ENCODE measurements at regions not wholly inside any gene's neighbourhood (a gene's known extent, or its start where the extent isn't known, plus 50 kb on each side); places are given as distances from the start of the nearest gene placed in this dataset.

DNA sequence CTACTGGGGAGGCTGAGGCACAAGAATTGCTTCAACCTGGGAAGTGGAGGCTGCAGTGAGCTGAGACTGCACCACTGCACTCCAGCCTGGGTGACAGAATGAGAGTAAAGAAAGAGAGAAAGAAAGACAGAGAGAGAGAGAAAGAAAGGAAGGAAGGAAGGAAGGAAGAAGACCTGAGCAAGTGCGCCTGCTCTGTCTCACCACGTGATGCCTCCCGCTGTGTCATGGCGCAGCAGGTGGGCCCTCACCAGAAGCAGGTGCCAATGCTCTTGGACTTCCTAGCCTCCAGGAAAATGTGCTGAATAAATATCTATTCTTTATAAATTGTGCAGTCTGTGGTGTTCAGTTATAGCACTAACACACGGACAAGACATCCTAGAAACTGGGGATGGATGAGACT lies 270.0 kb downstream of the CYP26B1 start:
- no peak for TF ChIP-seq POLR2A (IDR thresholded peaks at IDR 0.05)
- TF ChIP-seq, protein P1, sequence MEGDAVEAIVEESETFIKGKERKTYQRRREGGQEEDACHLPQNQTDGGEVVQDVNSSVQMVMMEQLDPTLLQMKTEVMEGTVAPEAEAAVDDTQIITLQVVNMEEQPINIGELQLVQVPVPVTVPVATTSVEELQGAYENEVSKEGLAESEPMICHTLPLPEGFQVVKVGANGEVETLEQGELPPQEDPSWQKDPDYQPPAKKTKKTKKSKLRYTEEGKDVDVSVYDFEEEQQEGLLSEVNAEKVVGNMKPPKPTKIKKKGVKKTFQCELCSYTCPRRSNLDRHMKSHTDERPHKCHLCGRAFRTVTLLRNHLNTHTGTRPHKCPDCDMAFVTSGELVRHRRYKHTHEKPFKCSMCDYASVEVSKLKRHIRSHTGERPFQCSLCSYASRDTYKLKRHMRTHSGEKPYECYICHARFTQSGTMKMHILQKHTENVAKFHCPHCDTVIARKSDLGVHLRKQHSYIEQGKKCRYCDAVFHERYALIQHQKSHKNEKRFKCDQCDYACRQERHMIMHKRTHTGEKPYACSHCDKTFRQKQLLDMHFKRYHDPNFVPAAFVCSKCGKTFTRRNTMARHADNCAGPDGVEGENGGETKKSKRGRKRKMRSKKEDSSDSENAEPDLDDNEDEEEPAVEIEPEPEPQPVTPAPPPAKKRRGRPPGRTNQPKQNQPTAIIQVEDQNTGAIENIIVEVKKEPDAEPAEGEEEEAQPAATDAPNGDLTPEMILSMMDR (IDR thresholded peaks at IDR 0.05), result no peak
- TF ChIP-seq POLR2AphosphoS5 (IDR thresholded peaks at IDR 0.05), result no peak
- no peak for TF ChIP-seq EP300 (IDR thresholded peaks at IDR 0.05)
